ENCODE measurements at regions not wholly inside any gene's neighbourhood (a gene's known extent, or its start where the extent isn't known, plus 50 kb on each side); places are given as distances from the start of the nearest gene placed in this dataset.

- no peak for DNase-seq
Observed at GRCh38 chr5:143691287-143691944, 120.5 kb upstream of the HMHB1 start.

- DNase-seq, result no peak
Observed at GRCh38 chr5:143687604-143688003, 124.4 kb upstream of the HMHB1 start.

GRCh38 chr5:143685246-143685815 is 126.6 kb upstream of the HMHB1 start:
- DNase-seq, result no peak

- no peak for DNase-seq
Observed at GRCh38 chr5:143683459-143683858, 128.5 kb upstream of the HMHB1 start.

GRCh38 chr5:143682929-143683386 is 129.0 kb upstream of the HMHB1 start:
- DNase-seq, result no peak

GRCh38 chr5:143682246-143682905 is 129.6 kb upstream of the HMHB1 start:
- no peak for DNase-seq

- no peak for DNase-seq
Observed at GRCh38 chr5:143680672-143681259, 131.2 kb upstream of the HMHB1 start.

GRCh38 chr5:143679777-143680176 is 132.2 kb upstream of the HMHB1 start:
- no peak for DNase-seq

- DNase-seq, result no peak
Observed at GRCh38 chr5:143678148-143678905, 133.6 kb upstream of the HMHB1 start.

- no peak for DNase-seq
Observed at GRCh38 chr5:143677403-143677802, 134.6 kb upstream of the HMHB1 start.

- DNase-seq, result no peak
Observed at GRCh38 chr5:143676802-143677201, 135.2 kb upstream of the HMHB1 start.

- DNase-seq, result no peak
Observed at GRCh38 chr5:143674469-143674786, 137.5 kb upstream of the HMHB1 start.

- DNase-seq, result no peak
Observed at GRCh38 chr5:143673676-143674468, 138.1 kb upstream of the HMHB1 start.

- no peak for DNase-seq
Observed at GRCh38 chr5:143672806-143673205, 139.2 kb upstream of the HMHB1 start.

GRCh38 chr5:143671674-143672569 is 140.0 kb upstream of the HMHB1 start:
- DNase-seq, result no peak

GRCh38 chr5:143671021-143671420 is 140.9 kb upstream of the HMHB1 start:
- DNase-seq, result no peak

- DNase-seq, result no peak
Observed at GRCh38 chr5:143665866-143666265, 146.1 kb upstream of the HMHB1 start.

- DNase-seq, result no peak
Observed at GRCh38 chr5:143664623-143665022, 147.3 kb upstream of the HMHB1 start.

- no peak for DNase-seq
Observed at GRCh38 chr5:143663872-143664271, 148.1 kb upstream of the HMHB1 start.

- no peak for DNase-seq
Observed at GRCh38 chr5:143662020-143662419, 149.9 kb upstream of the HMHB1 start.

GRCh38 chr5:143660625-143661024 is 151.3 kb upstream of the HMHB1 start:
- DNase-seq, result no peak
